Left lung (tissue), 4 donors: ENCODE measurements at regions not wholly inside any gene's neighbourhood (a gene's known extent, or its start where the extent isn't known, plus 50 kb on each side); places are given as distances from the start of the nearest gene placed in this dataset.

Source experiments
- ATAC-seq: fragments of 200-7000 bp; cut with Tn5 transposase; one replicate; pipeline ENCODE4 v1.9.1; 2020; ENCODE audit warnings: moderate library complexity
- DNase-seq, 4 donors: peaks; one replicate each; pipeline ENCODE4 v3.0.0-alpha.2; 2013 to 2020
- H3K27ac ChIP-seq, 2 donors: fragments of 200-600 bp; sonication (generic) in 1 of 2; one replicate each; pipeline versions ENCODE4 v1.5.0 to v1.8.0; 2020 to 2021
- H3K27me3 ChIP-seq, 2 donors: fragments of 200-600 bp; sonication (generic) in 1 of 2; one replicate each; pipeline versions ENCODE4 v1.5.0 to v1.8.0; 2020 to 2021
- H3K36me3 ChIP-seq, 2 donors: fragments of 200-600 bp; sonication (generic) in 1 of 2; one replicate each; pipeline versions ENCODE4 v1.5.0 to v1.8.0; 2020 to 2021
- H3K4me1 ChIP-seq, 2 donors: fragments of 200-600 bp; one replicate each; pipeline ENCODE4 v1.8.0; 2021
- H3K4me3 ChIP-seq, 2 donors: fragments of 200-600 bp; sonication (generic) in 1 of 2; one replicate each; pipeline versions ENCODE4 v1.5.0 to v1.8.0; 2020 to 2021; ENCODE audit warnings: mild to moderate bottlenecking in 1 of 2
- H3K9me3 ChIP-seq, 2 donors: fragments of 200-600 bp; sonication (generic) in 1 of 2; one replicate each; pipeline versions ENCODE4 v1.5.0 to v1.8.0; 2020 to 2021
- CTCF ChIP-seq, 2 donors: fragments of 200-600 bp; sonication (generic) in 1 of 2; IDR thresholded peaks; one replicate each; pipeline versions ENCODE4 v1.5.0 to v1.8.0; 2021; ENCODE audit warnings: antibody characterized with exemption in 2 of 2
- intact Hi-C, 2 donors: fragments of 100-400 bp; cut with DNase I; formaldehyde crosslinking; loops; one replicate each; pipeline versions ENCODE4 v1.11.2 to v1.14.2; 2022
- donor health status: DM: no; HTN: yes; CAD: no.
- donor health status: DM: no; HTN: no; CAD: no.

GRCh38 chr1:87872692-87873091 lies 544.0 kb downstream of the LMO4 start:
- no peak for DNase-seq
- ATAC-seq, result no peak
- intact Hi-C loops, result no loop called here

GRCh38 chr1:87878873-87879272 lies 550.2 kb downstream of the LMO4 start:
- H3K4me3 ChIP-seq, result no peak overlapping the region
- DNase-seq (no peak), ATAC-seq (no peak)
- no peaks in the 10 kb centered on the region for H3K27me3 ChIP-seq
- no peak for TF ChIP-seq CTCF (IDR thresholded peaks at IDR 0.05)
- no peaks in the 10 kb centered on the region for H3K9me3 ChIP-seq
- H3K4me1 ChIP-seq, result no peaks in the 10 kb centered on the region
- H3K36me3 ChIP-seq, result no peaks in the 10 kb centered on the region
- intact Hi-C loops, result no loop called here
- H3K27ac ChIP-seq, result no peak overlapping the region

More at GRCh38 chr1:87872692-87873091, 544.0 kb downstream of the LMO4 start:
- no peak for TF ChIP-seq CTCF (IDR thresholded peaks at IDR 0.05)
- H3K27me3 ChIP-seq, result no peaks in the 10 kb centered on the region
- H3K4me3 ChIP-seq, result no peak overlapping the region
- H3K4me1 ChIP-seq, result peaks cover 0 to 2% of the 10 kb centered on the region in 2 donors
- H3K27ac ChIP-seq, result no peak overlapping the region
- H3K36me3 ChIP-seq, result no peaks in the 10 kb centered on the region
- H3K9me3 ChIP-seq, result no peaks in the 10 kb centered on the region

- Histone ChIP-seq H3K27ac (no peak overlapping the region), H3K36me3 (no peaks in the 10 kb centered on the region), H3K4me3 (no peak overlapping the region), H3K27me3 (no peaks in the 10 kb centered on the region), H3K4me1 (no peaks in the 10 kb centered on the region), H3K9me3 (no peaks in the 10 kb centered on the region)
- DNase-seq (no peak), ATAC-seq (no peak)
- TF ChIP-seq CTCF (IDR thresholded peaks at IDR 0.05), result no peak
- intact Hi-C loops, result no loop called here
Measured at GRCh38 chr1:87880098-87880760, 551.5 kb downstream of the LMO4 start.

- intact Hi-C loops, result no loop called here
Measured at GRCh38 chr1:87880764-87881163, 552.1 kb downstream of the LMO4 start.

GRCh38 chr1:87883906-87884305 lies 555.2 kb downstream of the LMO4 start:
- H3K9me3 ChIP-seq, result no peaks in the 10 kb centered on the region
- no peak overlapping the region for H3K27ac ChIP-seq
- TF ChIP-seq CTCF (IDR thresholded peaks at IDR 0.05), result no peak
- H3K4me3 ChIP-seq, result no peak overlapping the region
- no peaks in the 10 kb centered on the region for H3K4me1 ChIP-seq
- intact Hi-C loops, result no loop called here
- H3K27me3 ChIP-seq, result no peaks in the 10 kb centered on the region
- no peak for ATAC-seq
- no peak for DNase-seq
- no peaks in the 10 kb centered on the region for H3K36me3 ChIP-seq

More at GRCh38 chr1:87880764-87881163, 552.1 kb downstream of the LMO4 start:
- H3K4me1 ChIP-seq, result no peaks in the 10 kb centered on the region
- no peaks in the 10 kb centered on the region for H3K27me3 ChIP-seq
- H3K36me3 ChIP-seq, result no peaks in the 10 kb centered on the region
- TF ChIP-seq CTCF (IDR thresholded peaks at IDR 0.05), result no peak
- no peak for ATAC-seq
- DNase-seq, result no peak
- no peak overlapping the region for H3K27ac ChIP-seq
- no peaks in the 10 kb centered on the region for H3K9me3 ChIP-seq
- H3K4me3 ChIP-seq, result no peak overlapping the region
